ENCODE measurements at regions not wholly inside any gene's neighbourhood (a gene's known extent, or its start where the extent isn't known, plus 50 kb on each side); places are given as distances from the start of the nearest gene placed in this dataset.

DNA sequence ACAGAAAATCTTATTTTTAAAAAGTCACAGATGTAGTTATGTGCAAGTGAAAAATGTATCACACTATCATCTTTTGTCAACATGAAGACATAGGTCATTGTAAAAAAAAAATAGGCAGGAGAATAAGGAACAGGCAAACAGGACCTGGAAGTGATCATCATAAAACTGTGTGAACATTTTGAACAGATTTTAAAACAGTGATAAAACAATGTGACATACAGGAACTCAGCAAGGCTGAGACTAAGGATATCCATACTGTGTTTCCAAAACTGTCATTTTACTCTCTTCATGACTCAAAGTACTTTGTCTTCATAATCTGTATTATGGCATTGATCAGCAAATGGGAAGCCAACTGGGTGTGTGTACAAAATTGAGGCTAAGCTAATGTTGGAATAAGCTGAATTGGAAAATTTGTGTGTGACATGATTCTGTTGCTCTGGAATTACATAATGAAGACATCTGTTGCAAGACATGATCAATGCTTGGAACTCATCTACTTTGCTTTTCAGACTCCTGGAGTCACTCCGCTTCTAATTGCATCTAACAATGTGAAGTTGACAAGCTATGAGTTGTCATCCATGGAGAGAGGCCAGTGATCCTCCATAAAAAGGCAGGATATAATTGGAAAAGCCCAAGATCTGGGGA, 978.7 kb upstream of the NUDT12 start:
- no peaks in the 10 kb centered on the region for H3K36me3 ChIP-seq (replicated peaks in 1 of 2; ENCODE audit: control extremely low read depth in 1 of 2, control insufficient read depth in 1 of 2, extremely low read depth in 1 of 2, insufficient read depth in 2 of 2, low read length in 1 of 2)
- Mint-ChIP-seq H3K9me3 (ENCODE audit: insufficient read depth) (peaks cover 14% of the 10 kb centered on the region), H3K4me1 (no peaks in the 10 kb centered on the region), H3K27me3 (no peaks in the 10 kb centered on the region), H3K27ac (no peak overlapping the region), H3K4me3 (no peak overlapping the region)
- H3K27me3 ChIP-seq (replicated peaks in 1 of 4; ENCODE audit: control extremely low read depth in 1 of 4, control insufficient read depth in 3 of 4, insufficient read depth in 4 of 4, low read length in 3 of 4), result no peaks in the 10 kb centered on the region
- no peaks in the 10 kb centered on the region for H3K4me1 ChIP-seq (ENCODE audit: control insufficient read depth in 2 of 2, insufficient read depth in 2 of 2, low read length in 2 of 2)
- intact Hi-C loops (cut with micrococcal nuclease), result no loop called here
- no peak overlapping the region for H3K9ac ChIP-seq (ENCODE audit: low read length)
- H3K4me2 ChIP-seq (replicated peaks; ENCODE audit: low read depth, low read length, poor library complexity, severe bottlenecking), result no peak overlapping the region
- TF ChIP-seq CTCF (IDR thresholded peaks at IDR 0.05) (no peak), EZH2 (IDR thresholded peaks at IDR 0.05; ENCODE audit: borderline replicate concordance, insufficient read depth, low read depth, low read length, poor library complexity, severe bottlenecking) (no peak)
- no CpG with 5 or more reads among the region's 1 CpG for WGBS (ENCODE audit: insufficient coverage)
- no peak overlapping the region for H3K27ac ChIP-seq (ENCODE audit: low read length in 2 of 2)
- ChIA-PET POLR2A (no interaction called here), CTCF (no interaction called here)
- no peak overlapping the region for H2AFZ ChIP-seq (ENCODE audit: insufficient read depth, low read depth, low read length, poor library complexity, severe bottlenecking)
- no peak for DNase-seq
- H4K20me1 ChIP-seq (ENCODE audit: control insufficient read depth, insufficient read depth, low read length, poor library complexity, severe bottlenecking), result no peaks in the 10 kb centered on the region
- no peak overlapping the region for H3K4me3 ChIP-seq (ENCODE audit: control extremely low read depth in 1 of 5, extremely low read depth in 1 of 5, insufficient read depth in 1 of 5, low read depth in 2 of 5, low read length in 4 of 5)
- no peak for ATAC-seq (ENCODE audit: low read depth)
- no peaks in the 10 kb centered on the region for H3K79me2 ChIP-seq (ENCODE audit: control insufficient read depth, insufficient read depth, low read length)
- H3K9me3 ChIP-seq (ENCODE audit: control extremely low read depth in 1 of 3, control insufficient read depth in 2 of 3, insufficient read depth in 1 of 3, low read length in 2 of 3), result no peaks in the 10 kb centered on the region

DNA sequence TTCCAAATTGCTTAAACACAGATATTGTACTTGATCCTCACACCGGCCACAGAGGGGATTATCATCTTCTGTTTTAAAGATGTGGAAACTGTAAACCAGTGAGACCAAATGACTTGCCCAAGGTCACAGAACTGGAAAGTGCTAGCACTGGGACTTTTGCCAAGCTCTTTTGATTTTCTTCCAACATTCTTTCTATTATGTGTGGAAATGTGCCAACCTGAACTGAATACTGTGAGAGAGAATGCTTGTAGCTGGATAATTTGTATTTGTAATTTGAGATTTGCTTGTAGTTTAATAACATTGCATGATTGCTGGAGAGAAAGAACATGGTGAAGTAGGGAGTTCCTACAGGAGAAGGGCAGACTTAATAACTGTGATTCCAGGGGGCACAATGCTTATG, 977.9 kb upstream of the NUDT12 start:
- H3K4me1 Mint-ChIP-seq, result no peaks in the 10 kb centered on the region
- no peaks in the 10 kb centered on the region for H4K20me1 ChIP-seq (ENCODE audit: control insufficient read depth, insufficient read depth, low read length, poor library complexity, severe bottlenecking)
- no peak overlapping the region for H3K9ac ChIP-seq (ENCODE audit: low read length)
- H3K79me2 ChIP-seq (ENCODE audit: control insufficient read depth, insufficient read depth, low read length), result no peaks in the 10 kb centered on the region
- no peaks in the 10 kb centered on the region for H3K9me3 ChIP-seq (ENCODE audit: control extremely low read depth in 1 of 3, control insufficient read depth in 2 of 3, insufficient read depth in 1 of 3, low read length in 2 of 3)
- no peak overlapping the region for H3K4me3 Mint-ChIP-seq
- H3K4me1 ChIP-seq (ENCODE audit: control insufficient read depth in 2 of 2, insufficient read depth in 2 of 2, low read length in 2 of 2), result no peaks in the 10 kb centered on the region
- H3K27ac Mint-ChIP-seq, result no peak overlapping the region
- no peak overlapping the region for H2AFZ ChIP-seq (ENCODE audit: insufficient read depth, low read depth, low read length, poor library complexity, severe bottlenecking)
- TF ChIP-seq EZH2 (IDR thresholded peaks at IDR 0.05; ENCODE audit: borderline replicate concordance, insufficient read depth, low read depth, low read length, poor library complexity, severe bottlenecking) (no peak), CTCF (IDR thresholded peaks at IDR 0.05) (no peak)
- no peaks in the 10 kb centered on the region for H3K27me3 Mint-ChIP-seq
- ATAC-seq (ENCODE audit: low read depth), result no peak
- H3K27ac ChIP-seq (ENCODE audit: low read length in 2 of 2), result no peak overlapping the region
- no CpG with 5 or more reads among the region's 1 CpG for WGBS (ENCODE audit: insufficient coverage)
- ChIA-PET CTCF (no interaction called here), POLR2A (no interaction called here)
- H3K36me3 ChIP-seq (replicated peaks in 1 of 2; ENCODE audit: control extremely low read depth in 1 of 2, control insufficient read depth in 1 of 2, extremely low read depth in 1 of 2, insufficient read depth in 2 of 2, low read length in 1 of 2), result no peaks in the 10 kb centered on the region
- intact Hi-C loops (cut with micrococcal nuclease), result no loop called here
- H3K27me3 ChIP-seq (replicated peaks in 1 of 4; ENCODE audit: control extremely low read depth in 1 of 4, control insufficient read depth in 3 of 4, insufficient read depth in 4 of 4, low read length in 3 of 4), result no peaks in the 10 kb centered on the region
- no peak overlapping the region for H3K4me3 ChIP-seq (ENCODE audit: control extremely low read depth in 1 of 5, extremely low read depth in 1 of 5, insufficient read depth in 1 of 5, low read depth in 2 of 5, low read length in 4 of 5)
- H3K9me3 Mint-ChIP-seq (ENCODE audit: insufficient read depth), result peaks cover 14% of the 10 kb centered on the region
- H3K4me2 ChIP-seq (replicated peaks; ENCODE audit: low read depth, low read length, poor library complexity, severe bottlenecking), result no peak overlapping the region
- DNase-seq, result no peak
